ENCODE measurements at regions not wholly inside any gene's neighbourhood (a gene's known extent, or its start where the extent isn't known, plus 50 kb on each side); places are given as distances from the start of the nearest gene placed in this dataset.

DNA sequence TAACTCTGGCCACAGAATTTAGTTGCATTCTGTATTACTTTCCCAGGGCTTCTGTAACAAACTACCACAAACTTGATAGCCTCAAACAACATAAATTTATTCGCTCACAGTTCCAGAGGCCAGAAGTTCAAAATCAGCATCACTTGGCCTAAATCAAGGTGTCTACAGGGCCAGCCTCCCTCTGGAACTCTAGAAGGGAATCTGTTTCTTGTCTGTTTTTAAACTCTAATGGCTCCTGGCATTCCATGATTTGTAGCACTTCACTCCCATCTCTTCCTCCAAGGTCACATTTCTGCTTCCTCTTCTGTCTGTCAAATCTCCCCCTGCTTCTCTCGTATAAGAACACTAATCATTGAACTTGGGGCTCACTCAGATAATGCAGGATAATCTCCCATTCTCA is 151.9 kb upstream of the ARPP21 start:
- intact Hi-C loops (cut with micrococcal nuclease; ENCODE audit: unreplicated experiment): loop anchor here (5.0 kb wide), 1 partner anchor 435 kb away; no protein-coding TSS in a partner anchor

DNA sequence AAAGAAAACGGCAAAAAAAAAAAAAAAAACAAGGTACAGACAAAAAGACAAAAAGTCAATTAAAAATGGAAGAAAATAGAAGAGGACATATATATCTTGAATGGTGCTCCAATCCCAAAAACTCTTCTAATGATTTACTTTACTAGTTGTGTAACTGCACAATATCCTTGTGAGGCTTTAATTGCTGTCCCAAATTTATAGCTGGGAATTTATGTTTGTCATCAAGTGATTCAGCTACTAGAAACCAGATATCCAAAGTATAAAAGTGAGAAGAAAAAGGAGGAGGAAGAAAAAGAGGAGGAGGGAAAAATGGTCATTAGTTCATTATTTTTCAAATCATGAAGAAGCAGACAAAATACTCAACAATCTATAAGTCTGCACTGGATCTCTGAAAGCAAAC is 150.8 kb upstream of the ARPP21 start:
- ChIA-PET CTCF (no interaction called here), POLR2A (no interaction called here)
- no peaks in the 10 kb centered on the region for H3K36me3 ChIP-seq (ENCODE audit: control insufficient read depth, insufficient read depth, low read length)
- no peak for TF ChIP-seq CTCF (IDR thresholded peaks at IDR 0.05; ENCODE audit: insufficient read depth in 1 of 2, low read depth in 1 of 2, low read length in 1 of 2, severe bottlenecking in 1 of 2, unreplicated experiment in 1 of 2)
- no peaks in the 10 kb centered on the region for H3K36me3 Mint-ChIP-seq (ENCODE audit: insufficient read depth, unreplicated experiment)
- H3K4me1 Mint-ChIP-seq (ENCODE audit: low read depth, unreplicated experiment): peaks cover 7% of the 10 kb centered on the region
- no peaks in the 10 kb centered on the region for H3K9me3 Mint-ChIP-seq (ENCODE audit: unreplicated experiment)
- no peak overlapping the region for H3K4me3 ChIP-seq (ENCODE audit: low read depth, low read length)
- no peak overlapping the region for H3K27ac Mint-ChIP-seq (ENCODE audit: unreplicated experiment)
- H3K27me3 ChIP-seq (replicated peaks; ENCODE audit: control insufficient read depth, insufficient read depth, low read length): no peaks in the 10 kb centered on the region
- H3K4me1 ChIP-seq: no peaks in the 10 kb centered on the region
- no peak for DNase-seq
- BruUV-seq (replicated peaks): no TSS peak
- H3K27me3 Mint-ChIP-seq (ENCODE audit: insufficient read depth, unreplicated experiment): no peaks in the 10 kb centered on the region
- H3K4me3 Mint-ChIP-seq (ENCODE audit: unreplicated experiment): no peak overlapping the region
- intact Hi-C loops (cut with micrococcal nuclease; ENCODE audit: unreplicated experiment): loop anchor here (5.0 kb wide), 1 partner anchor 434 kb away; no protein-coding TSS in a partner anchor
- H3K9me3 ChIP-seq: no peaks in the 10 kb centered on the region

More for the DNA sequence above, 151.9 kb upstream of the ARPP21 start:
- Histone ChIP-seq H3K9me3 (no peaks in the 10 kb centered on the region), H3K4me1 (no peaks in the 10 kb centered on the region), H3K27me3 (replicated peaks; ENCODE audit: control insufficient read depth, insufficient read depth, low read length) (no peaks in the 10 kb centered on the region), H3K36me3 (ENCODE audit: control insufficient read depth, insufficient read depth, low read length) (no peaks in the 10 kb centered on the region), H3K4me3 (ENCODE audit: low read depth, low read length) (no peak overlapping the region)
- TF ChIP-seq CTCF (IDR thresholded peaks at IDR 0.05; ENCODE audit: insufficient read depth in 1 of 2, low read depth in 1 of 2, low read length in 1 of 2, severe bottlenecking in 1 of 2, unreplicated experiment in 1 of 2): no peak
- BruUV-seq (replicated peaks): no TSS peak
- Mint-ChIP-seq H3K36me3 (ENCODE audit: insufficient read depth, unreplicated experiment) (no peaks in the 10 kb centered on the region), H3K9me3 (ENCODE audit: unreplicated experiment) (no peaks in the 10 kb centered on the region), H3K4me3 (ENCODE audit: unreplicated experiment) (no peak overlapping the region), H3K27ac (ENCODE audit: unreplicated experiment) (no peak overlapping the region), H3K4me1 (ENCODE audit: low read depth, unreplicated experiment) (peaks cover 7% of the 10 kb centered on the region), H3K27me3 (ENCODE audit: insufficient read depth, unreplicated experiment) (no peaks in the 10 kb centered on the region)
- ChIA-PET CTCF (no interaction called here), POLR2A (no interaction called here)
- no peak for DNase-seq

DNA sequence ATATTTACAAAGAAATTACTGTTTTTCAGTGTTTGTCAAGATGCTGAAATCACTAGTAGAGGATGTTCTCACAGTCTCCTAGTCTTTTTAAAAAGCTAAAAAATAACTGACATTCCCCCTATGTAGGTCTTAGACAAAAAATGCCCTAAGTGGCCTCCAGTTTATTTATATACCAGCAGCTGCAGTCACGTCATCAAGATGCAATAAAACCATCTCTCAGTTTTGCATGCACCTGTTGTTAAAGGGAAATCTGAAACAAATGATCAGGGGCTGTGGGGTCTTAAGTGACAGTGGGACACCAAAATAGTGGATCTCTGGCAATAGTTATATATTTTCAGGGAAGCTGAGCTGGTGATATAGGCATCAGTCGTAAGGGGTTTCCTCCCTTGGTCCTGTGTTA is 146.5 kb upstream of the ARPP21 start:
- CTCF ChIA-PET: no interaction called here
- H3K9me3 Mint-ChIP-seq (ENCODE audit: unreplicated experiment): no peaks in the 10 kb centered on the region
- BruUV-seq (replicated peaks): no TSS peak
- Histone ChIP-seq H3K9me3 (no peaks in the 10 kb centered on the region), H3K4me1 (no peaks in the 10 kb centered on the region), H3K36me3 (ENCODE audit: control insufficient read depth, insufficient read depth, low read length) (no peaks in the 10 kb centered on the region), H3K4me3 (ENCODE audit: low read depth, low read length) (no peak overlapping the region), H3K27me3 (replicated peaks; ENCODE audit: control insufficient read depth, insufficient read depth, low read length) (no peaks in the 10 kb centered on the region)
- H3K36me3 Mint-ChIP-seq (ENCODE audit: insufficient read depth, unreplicated experiment): no peaks in the 10 kb centered on the region
- no peak for DNase-seq
- no peak overlapping the region for H3K4me3 Mint-ChIP-seq (ENCODE audit: unreplicated experiment)
- no peaks in the 10 kb centered on the region for H3K4me1 Mint-ChIP-seq (ENCODE audit: low read depth, unreplicated experiment)
- H3K27ac Mint-ChIP-seq (ENCODE audit: unreplicated experiment): no peak overlapping the region
- POLR2A ChIA-PET: no interaction called here
- intact Hi-C loops (cut with micrococcal nuclease; ENCODE audit: unreplicated experiment): no loop called here
- no peaks in the 10 kb centered on the region for H3K27me3 Mint-ChIP-seq (ENCODE audit: insufficient read depth, unreplicated experiment)
- TF ChIP-seq CTCF (IDR thresholded peaks at IDR 0.05; ENCODE audit: insufficient read depth in 1 of 2, low read depth in 1 of 2, low read length in 1 of 2, severe bottlenecking in 1 of 2, unreplicated experiment in 1 of 2): no peak

All from Caco-2 (cell line).